GM21825 (cell line): ENCODE measurements at regions not wholly inside any gene's neighbourhood (a gene's known extent, or its start where the extent isn't known, plus 50 kb on each side); places are given as distances from the start of the nearest gene placed in this dataset.
A peak's percentile ranks its signal among the peaks of the same experiment; 100 is the strongest.

Source experiments
- ATAC-seq: cut with Tn5 transposase; IDR thresholded peaks from one replicate; pipeline ENCODE4 v1.9.1; 2021; ENCODE audit warnings: mild to moderate bottlenecking, moderate library complexity; ENCODE audit not compliant: unreplicated experiment

DNA sequence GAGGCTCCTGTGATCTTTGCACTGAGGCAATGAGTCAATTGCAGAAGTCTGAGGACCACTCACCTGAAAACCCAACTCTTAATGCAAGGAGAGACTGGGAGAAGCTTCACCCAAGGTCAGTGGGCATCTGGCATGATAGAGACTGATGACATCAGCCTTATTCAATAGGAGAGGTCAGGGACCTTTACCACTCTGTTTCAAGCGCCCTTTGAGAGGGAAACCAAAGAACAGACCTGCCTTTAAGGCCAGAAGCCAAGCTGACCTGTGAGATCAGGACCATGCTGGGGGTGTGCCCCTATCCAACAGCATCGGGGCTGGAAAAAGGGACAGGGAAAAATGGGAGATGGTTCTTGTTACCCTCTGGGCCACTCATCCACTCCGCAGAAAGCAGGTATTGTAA, 83.3 kb upstream of the FOXN3 start:
- no peak for ATAC-seq

DNA sequence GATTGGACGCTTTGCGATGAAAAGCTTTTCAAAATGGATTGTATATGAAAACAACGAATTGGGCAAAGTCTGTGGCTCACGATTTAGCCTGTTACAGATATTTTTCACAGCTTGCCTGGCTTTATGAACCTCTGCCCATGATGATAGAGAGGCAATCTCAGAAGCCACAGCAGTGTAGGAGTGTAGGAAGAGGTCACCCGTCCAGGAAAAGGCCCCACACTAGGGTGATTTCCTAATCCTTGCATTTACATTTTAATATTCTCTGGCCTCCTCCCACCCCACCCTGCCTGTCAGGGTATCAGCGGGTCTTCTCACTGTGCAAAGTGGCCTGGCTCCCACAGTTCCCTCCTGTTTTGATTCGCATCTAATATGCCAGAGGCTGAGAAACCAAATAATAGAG, 81.8 kb upstream of the FOXN3 start:
- no peak for ATAC-seq

DNA sequence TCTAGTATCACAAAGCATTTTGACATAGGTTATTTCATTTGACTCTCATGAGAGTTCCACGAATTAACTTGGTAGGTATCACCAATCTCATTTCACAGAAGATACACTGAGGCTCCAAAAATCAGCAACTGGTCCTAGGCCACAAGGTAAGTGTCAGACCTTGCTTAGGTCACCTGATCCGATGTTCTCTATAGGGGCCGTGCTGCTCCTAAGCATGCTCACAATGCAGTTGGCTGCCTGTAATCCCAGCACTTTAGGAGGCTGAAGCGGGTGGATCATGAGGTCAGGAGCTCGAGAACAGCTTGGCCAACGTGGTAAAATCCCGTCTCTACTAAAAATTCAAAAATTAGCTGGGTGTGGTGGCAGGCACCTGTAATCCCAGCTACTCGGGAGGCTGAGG, 78.7 kb upstream of the FOXN3 start:
- no peak for ATAC-seq

DNA sequence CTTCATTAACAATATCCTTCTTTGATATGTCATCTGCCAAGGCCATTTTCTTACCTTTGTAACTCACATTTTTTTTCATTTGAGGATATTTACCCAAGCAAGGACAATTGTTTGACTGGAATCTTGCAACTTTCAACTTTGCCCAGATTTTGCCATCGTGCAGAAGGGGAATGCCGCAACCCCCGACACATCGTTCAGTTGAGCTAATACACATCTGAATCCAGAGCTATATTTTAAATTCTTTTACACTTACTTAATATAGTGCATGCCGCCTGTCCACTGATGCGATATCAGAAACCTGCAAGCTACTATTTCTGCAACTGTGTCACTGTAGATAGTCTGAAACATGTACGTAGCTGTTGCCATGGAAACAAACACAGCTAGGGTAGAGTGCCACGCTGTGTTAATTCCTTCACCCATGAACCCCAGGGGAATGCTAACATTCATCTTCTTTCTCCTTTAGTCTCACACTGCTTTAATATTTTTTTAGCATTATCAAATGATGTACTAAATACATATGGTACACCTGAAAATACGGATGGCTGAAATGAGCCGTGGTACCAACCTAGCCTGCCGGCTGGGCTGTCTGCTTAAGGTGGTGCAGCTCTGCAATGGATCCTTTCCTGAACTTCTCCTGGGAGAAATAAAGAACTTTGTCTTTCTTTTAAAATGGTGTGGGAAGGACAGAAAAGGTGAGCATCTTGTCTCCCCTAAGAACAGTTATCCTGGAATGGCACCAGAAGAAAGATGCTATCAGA, 77.0 kb upstream of the FOXN3 start:
- ATAC-seq = peak; percentile 90

DNA sequence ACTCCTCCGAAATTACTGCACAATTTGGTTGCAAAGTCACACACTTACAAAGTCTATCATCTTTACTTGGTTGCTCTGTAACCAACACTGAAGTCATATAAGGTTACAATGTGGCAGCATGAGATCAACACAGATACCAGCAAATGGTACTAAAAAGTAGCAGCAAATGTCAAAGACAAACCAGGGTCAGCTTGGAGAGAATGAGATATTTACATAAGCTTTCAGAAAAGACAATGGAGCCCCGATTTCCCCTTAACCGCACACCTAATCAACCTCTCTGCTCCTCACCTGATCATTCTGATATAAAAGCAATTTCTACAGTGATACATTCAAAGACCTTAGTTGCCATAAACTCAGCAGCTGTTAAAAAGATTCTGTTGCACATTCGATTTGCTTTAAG, 76.4 kb upstream of the FOXN3 start:
- no peak for ATAC-seq

DNA sequence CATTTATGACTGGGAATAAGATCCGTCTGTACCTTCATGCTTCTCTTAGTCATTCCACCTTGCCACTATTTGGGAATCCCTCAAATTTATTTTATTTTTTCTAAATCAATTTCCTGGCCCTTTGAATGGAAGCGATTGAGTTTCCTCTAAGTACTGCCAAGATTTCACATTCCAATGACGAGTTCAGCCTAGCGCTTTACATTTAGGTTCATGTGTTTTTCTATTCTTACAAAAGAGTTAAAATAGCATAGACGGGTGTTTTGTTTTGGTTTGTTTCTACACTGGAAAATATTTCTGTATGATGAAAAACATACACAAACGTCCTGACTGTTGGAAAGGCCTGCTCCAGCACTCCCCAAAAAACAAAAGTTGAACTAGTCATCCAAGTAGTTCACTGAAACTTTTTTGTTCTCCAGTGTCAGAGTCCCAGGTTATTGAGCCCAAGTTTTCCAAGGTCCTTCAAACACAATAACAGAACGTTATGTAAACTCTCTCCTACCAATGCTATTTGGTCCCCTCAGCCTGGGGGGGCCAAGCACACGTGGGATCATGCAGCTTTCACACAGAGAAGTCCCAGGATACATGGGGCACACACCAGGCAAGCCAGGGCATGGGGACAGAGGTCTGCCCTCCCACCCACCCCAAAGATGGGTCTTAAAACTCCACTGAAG, 74.8 kb upstream of the FOXN3 start:
- ATAC-seq = no peak

DNA sequence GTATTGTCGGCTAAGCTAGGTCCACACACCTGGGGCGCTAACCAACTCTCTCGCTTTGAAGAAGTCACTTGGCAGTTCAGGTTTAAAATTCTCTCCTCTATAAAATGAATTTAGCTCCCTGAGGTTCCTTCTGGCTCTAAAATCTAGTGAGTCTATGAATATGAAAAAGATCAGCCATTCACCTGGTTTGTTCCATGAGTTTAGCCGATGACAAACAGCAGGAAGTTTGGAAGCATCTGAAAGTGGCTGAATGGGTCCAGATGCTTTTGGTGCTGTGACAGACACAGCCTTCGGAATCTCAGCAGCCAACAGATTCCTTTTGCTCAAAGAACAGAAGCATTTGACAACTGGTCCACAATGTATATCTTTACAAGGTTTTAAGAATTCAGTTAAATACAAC, 73.4 kb upstream of the FOXN3 start:
- no peak for ATAC-seq

DNA sequence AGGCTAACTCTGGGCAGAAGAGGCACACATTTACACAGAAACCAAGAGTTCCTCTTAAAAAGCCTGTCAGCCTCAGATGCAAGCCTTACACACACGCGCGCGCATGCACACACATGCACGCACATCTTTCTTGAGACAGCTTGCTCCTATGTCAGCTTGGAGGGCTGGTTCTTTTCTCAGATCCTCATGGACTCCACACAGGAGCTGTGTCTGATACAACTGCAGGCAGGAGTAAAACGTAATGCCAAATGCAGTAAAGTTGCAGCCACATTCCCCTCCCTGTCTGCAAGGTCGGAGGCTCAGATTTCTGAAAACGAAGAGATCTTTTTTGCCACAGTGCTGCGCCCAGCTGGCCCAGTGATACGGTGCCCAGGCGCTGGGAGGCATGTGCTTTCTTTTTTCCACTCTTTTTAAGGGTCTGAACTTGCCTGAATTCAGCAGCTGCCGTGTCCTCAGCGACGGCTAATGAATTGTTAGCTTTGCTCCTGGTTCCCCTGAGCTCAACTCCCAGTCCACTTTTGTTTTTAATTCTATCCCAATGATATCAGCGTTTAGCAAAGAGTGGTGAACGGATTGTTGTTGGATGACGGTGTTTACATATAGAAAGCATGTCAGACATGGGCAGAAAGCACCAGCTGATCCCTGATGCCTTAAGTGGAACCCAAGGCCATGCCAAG, 72.9 kb upstream of the FOXN3 start:
- ATAC-seq = no peak

DNA sequence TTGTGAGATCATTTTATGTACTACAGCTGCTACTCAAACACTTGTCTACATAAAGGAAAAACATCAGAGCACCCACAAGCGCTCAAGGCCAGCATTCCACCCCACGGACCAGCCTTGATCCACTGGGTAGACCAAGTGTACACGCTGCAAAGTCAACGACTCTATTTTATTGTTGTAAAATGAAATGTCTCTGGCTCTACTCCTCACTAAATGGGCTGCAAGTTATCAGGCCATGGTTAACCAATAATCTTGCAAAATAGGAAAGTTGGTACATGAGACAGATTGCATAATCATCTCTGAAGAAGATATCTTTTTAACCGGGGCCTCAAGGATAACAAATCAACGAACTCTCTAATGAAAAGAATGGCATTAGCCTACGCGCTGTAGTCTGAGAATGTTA, 69.9 kb upstream of the FOXN3 start:
- ATAC-seq = no peak

DNA sequence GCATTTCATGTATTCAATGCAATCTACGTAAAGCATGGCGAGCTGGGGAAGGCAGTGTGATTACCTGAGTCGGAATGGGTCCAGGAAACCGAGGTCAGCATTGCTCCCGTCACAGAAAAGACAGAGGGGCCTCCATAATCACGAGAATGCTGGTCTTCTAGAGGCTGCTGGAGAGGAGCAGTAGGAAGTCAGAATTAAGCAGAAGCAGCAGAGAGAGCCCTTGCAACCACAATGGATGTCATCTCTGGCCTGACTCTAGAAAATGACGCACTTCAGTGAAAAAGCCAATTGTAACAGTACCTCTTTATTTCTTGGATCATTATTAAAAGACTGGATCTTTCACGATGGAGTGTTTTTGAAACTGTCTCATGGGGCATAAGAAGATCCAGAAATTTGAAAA, 69.5 kb upstream of the FOXN3 start:
- ATAC-seq = no peak

DNA sequence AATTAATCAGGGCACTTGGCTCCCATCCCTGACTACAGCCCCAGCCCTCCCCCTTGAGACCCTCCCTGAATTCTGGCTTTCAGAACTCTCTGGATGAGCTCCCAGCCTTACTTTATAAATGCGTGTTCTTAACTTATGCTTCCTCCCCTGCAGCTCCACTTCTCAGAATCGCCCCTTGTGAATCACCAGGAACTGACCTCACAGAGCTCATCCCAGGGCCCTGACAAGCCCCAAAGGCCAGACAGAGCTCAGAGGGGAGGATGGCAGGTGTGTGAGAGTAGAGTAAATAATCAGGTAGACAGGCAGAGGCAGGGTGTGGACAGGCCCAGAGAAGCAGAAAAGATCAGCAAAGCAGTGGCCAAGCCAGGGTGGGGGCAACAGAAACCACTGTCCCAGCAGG, 68.2 kb upstream of the FOXN3 start:
- no peak for ATAC-seq

DNA sequence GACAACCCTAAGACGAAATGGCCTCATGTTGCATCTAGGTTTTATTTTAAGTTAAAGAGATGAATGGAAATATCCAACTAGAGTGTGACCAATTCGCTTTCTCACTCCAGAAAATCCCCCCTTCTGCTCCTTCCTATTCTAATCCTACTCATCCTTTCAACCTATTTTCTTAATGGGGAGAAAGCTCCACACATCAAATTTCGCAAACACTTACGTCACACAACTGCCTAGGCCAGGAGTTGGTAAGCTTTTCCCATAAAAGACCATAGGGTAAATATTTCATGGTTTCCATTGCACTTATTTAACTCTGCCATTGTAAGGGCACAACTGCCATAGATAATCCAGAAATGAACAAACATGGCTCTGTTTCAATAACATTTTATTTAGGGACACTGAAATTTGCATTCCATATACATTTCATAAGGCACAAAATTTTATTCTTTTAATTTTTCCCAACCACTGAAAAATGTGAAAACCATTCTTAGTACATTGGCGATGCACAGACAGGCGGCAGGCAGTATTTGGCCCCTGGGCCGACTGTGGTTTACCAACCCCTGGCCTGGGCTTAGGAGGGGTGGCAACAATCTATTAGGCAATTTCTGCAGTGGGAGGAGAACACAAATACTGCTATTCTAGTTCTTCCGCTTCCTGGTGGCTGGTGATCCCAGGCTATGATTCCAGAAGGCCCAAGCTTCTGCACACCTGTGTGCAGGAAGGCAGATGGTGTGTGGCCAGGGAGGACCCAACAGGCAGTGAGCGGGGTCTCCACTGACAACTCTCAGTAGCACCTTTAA, 67.2 kb upstream of the FOXN3 start:
- no peak for ATAC-seq

DNA sequence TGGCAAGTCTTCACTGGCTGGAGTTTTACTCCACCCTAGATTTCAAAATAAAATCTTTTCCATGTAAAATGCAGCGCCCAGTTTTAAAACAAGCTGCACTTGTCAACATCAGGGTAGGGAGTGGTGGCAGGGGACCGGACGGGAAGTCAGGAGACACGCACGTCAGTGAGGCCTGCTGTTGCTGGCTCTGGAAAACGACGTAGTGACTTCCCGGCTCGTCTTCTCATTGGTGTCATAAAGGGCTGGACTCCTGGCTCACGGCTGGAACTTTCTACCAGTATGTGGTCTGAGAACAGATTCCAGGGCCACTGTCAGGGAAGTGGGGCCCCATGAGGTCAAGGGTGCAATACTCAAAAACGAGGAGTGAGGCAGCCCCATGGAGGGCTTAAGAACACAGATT, 64.2 kb upstream of the FOXN3 start:
- no peak for ATAC-seq

DNA sequence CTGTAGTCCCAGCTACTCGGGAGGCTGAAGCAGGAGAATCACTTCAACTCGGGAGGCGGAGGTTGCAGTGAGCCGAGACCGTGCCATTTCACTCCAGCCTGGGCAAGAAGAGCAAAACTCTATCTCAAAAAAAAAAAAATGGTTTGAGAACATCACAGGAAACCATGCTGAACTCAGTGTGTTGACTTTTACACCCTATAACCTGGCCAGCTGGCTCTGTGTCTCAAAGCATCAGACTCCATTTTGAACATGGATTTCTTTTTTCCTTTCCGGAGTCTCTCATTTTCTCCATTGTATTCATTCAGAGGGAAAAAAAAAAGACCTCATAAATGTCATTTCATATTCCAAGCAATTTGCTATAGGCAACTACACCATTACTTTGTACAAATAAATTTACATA, 63.2 kb upstream of the FOXN3 start:
- ATAC-seq = no peak

DNA sequence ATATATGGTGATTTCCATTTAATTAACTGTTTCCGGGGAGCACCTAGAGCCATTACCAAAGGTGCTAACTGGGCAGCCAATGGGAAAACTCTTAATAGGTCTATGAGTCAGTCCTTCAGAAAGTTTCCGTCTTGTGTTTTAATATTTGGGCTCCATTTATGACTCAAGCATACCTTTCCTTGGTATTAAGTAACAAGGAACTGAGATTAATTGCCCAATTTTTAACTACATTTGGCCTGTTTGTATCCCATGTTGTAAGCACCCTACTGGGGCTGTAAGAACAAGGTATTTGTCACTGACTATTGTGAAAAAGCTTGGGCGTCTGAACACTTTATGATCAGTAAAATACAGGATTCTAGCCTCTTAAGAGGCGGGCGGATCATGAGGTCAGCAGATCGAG, 62.8 kb upstream of the FOXN3 start:
- ATAC-seq = no peak

DNA sequence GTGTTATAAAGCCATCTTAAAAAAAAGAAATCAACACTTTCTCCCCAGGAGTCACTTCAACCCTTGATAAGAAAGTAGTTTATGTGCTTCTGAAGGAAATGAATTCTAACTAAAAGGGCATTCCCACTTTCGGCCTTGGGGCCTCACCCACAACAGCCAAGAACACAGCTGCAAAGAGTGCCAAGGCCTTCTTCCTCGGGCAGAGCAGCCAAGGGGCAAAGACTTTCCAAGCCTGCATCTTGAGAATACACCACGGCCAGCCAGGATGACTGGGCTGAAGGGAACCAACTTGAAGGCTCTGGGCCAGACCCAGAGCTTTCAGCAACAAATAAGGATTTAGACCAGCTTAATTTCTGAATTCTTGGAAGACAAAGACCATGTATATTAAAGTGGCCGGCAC, 60.4 kb upstream of the FOXN3 start:
- ATAC-seq = no peak

DNA sequence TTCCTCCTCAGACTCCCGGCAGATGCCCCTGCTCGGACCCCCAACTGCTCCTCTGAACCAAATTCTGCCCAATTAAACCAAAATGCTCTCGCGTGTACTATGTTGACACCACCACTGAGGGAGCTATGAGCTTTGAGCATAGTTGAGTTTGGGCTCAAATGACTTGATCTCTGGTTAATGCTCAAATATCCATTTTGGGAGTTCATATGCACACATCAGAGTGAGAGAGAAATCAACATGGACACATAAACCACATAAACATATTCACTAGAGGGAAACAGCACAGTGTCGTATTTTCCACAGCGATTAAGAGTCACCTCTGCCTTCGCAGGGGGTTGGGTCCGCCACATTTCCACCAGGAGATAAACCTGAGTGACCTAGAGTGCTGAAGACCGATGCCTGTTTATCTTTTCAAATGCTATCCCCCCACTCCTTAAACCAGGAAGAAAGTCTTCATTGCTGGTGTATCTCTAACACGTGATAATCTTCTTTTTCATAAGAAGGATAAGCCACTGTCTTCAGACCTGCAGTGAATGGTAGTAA, 59.4 kb upstream of the FOXN3 start:
- no peak for ATAC-seq

DNA sequence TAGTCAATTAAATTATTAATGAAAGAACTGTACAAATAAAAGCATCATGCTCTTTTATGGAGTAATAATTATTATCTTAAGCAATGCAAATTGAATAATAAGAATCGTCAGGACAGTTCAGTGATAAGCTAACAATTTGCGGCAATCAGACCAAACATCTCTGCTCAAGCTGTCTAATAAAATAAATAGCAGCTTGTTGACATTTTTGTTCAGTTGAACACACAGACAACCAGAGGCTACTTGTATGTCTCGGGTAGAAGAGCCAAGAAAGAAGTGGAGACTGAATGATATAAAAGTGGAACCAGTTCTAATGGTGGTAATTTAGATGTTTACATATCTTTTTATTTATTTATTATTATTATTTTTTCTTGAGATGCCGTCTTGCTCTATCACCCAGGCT, 57.4 kb upstream of the FOXN3 start:
- ATAC-seq = no peak

DNA sequence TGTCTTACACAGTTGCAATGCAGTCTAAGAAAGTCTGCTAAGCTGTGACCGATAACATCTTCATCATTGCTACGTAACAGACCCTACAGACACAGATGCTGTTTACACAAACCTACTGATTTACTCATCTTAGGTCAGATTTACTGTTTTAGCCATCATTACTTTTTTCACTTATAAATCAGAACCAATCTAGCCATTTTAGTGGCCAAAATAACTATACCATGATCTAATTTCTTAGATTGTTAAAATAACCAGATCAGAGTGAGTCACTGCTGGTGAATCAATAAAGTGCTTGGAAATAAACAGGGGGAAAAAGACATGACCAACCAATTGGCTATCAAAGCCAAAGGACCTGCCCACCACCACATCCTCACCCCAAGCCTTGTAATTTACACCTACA, 57.0 kb upstream of the FOXN3 start:
- no peak for ATAC-seq

DNA sequence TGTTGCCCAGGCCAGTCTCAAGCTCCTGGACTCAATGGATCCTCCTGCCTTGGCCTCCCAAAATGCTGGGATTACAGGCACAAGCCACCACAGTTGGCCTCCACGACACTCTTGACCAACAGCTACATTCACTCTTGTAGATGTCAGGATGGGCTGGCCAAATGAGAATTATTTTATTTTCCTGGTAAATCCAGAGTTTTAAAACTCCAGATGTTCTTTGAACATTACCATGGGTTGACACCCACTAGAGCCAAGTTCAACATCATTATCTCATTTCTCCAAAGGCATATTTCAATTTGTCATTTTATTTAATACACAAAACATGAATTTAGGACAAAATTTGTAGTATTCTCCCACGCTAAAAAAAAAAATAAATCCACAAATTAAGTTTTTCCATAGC, 56.5 kb upstream of the FOXN3 start:
- no peak for ATAC-seq

DNA sequence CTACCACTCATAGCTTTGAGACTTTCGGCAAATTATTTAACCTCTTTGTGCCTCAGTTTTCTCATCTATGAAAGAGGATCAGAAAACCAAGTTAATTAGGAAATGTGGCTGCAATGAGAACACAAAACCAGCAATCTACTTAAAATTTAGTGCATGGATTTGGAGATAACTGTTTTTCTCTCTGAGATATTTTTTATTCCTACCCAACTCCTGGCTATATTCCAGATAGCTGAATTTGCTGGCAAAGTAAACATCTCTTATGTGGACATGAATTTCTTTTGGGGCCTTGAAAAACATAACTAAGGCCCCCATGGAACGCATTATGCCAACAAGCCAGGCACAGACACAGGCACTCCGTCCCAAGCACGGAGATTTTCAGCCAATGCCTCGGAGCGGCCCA, 53.4 kb upstream of the FOXN3 start:
- ATAC-seq = no peak
